HEK293T (cell line): ENCODE measurements at regions not wholly inside any gene's neighbourhood (a gene's known extent, or its start where the extent isn't known, plus 50 kb on each side); places are given as distances from the start of the nearest gene placed in this dataset.

Experiments used
- CTCF ChIA-PET: fragments of 350-600 bp; formaldehyde crosslinking; extraction: SDS; loops from one replicate; lab custom pipeline; 2021; ENCODE audit warnings: antibody characterized with exemption, inconsistent platforms; lab: Yijun Ruan, JAX
- POLR2A ChIA-PET: fragments of 350-600 bp; formaldehyde crosslinking; extraction: SDS; loops from one replicate; lab custom pipeline; 2020; ENCODE audit warnings: antibody characterized with exemption, inconsistent platforms; lab: Yijun Ruan, JAX
- DNase-seq: peaks from one replicate; pipeline ENCODE4 v3.0.0; 2012; ENCODE audit warnings: mixed read lengths; ENCODE audit errors: extremely low spot score
- ARNT ChIP-seq: fragments of 450-650 bp; IDR thresholded peaks from 2 replicates; pipeline ENCODE4 v1.6.1; 2017; ENCODE audit warnings: mild to moderate bottlenecking
- BHLHE40 ChIP-seq: fragments of 450-650 bp; IDR thresholded peaks from 2 replicates; pipeline ENCODE4 v1.6.1; 2016; ENCODE audit warnings: mild to moderate bottlenecking, moderate library complexity, borderline replicate concordance
- CTBP1 ChIP-seq: fragments of 450-650 bp; IDR thresholded peaks from 2 replicates; pipeline ENCODE4 v1.6.1; 2016; ENCODE audit warnings: borderline replicate concordance
- ELF4 ChIP-seq: fragments of 450-650 bp; IDR thresholded peaks from 2 replicates; pipeline ENCODE4 v1.6.1; 2017; ENCODE audit warnings: antibody characterized with exemption
- FOXA1 ChIP-seq: fragments of 450-650 bp; IDR thresholded peaks from 2 replicates; pipeline ENCODE4 v1.6.1; 2016; ENCODE audit warnings: mild to moderate bottlenecking
- FOXK2 ChIP-seq: fragments of 450-650 bp; IDR thresholded peaks from 2 replicates; pipeline ENCODE4 v1.6.1; 2016; ENCODE audit warnings: mild to moderate bottlenecking
- FOXM1 ChIP-seq: fragments of 450-650 bp; IDR thresholded peaks from 2 replicates; pipeline ENCODE4 v1.6.1; 2017; ENCODE audit warnings: mild to moderate bottlenecking, borderline replicate concordance
- HDGF ChIP-seq: fragments of 450-650 bp; IDR thresholded peaks from 2 replicates; pipeline ENCODE4 v1.6.1; 2017; ENCODE audit warnings: antibody characterized with exemption, borderline replicate concordance
- L3MBTL2 ChIP-seq: fragments of 450-650 bp; conservative IDR thresholded peaks from 2 replicates; pipeline ENCODE4 v1.6.1; 2016; ENCODE audit warnings: mild to moderate bottlenecking
- LEF1 ChIP-seq: fragments of 450-650 bp; IDR thresholded peaks from 2 replicates; pipeline ENCODE4 v1.6.1; 2017; ENCODE audit warnings: mild to moderate bottlenecking, borderline replicate concordance
- NFRKB ChIP-seq: fragments of 450-650 bp; IDR thresholded peaks from 2 replicates; pipeline ENCODE4 v1.6.1; 2016; ENCODE audit warnings: mild to moderate bottlenecking, moderate library complexity
- PKNOX1 ChIP-seq: fragments of 450-650 bp; IDR thresholded peaks from 2 replicates; pipeline ENCODE4 v1.6.1; 2016
- SP1 ChIP-seq: fragments of 450-650 bp; IDR thresholded peaks from 2 replicates; pipeline ENCODE4 v1.6.1; 2017
- SUZ12 ChIP-seq: fragments of 450-650 bp; IDR thresholded peaks from 2 replicates; pipeline ENCODE4 v1.6.1; 2016; ENCODE audit warnings: mild to moderate bottlenecking
- TARDBP ChIP-seq: fragments of 450-650 bp; IDR thresholded peaks from 2 replicates; pipeline ENCODE4 v1.6.1; 2016
- ZNF384 ChIP-seq: fragments of 450-650 bp; IDR thresholded peaks from 2 replicates; pipeline ENCODE4 v1.6.1; 2016

GRCh38 chr1:239742416-239743109 is 349.1 kb upstream of the FMN2 start:
- no peak for TF ChIP-seq LEF1
- no peak for TF ChIP-seq CTBP1
- TF ChIP-seq SP1 = no peak
- no peak for TF ChIP-seq FOXA1
- TF ChIP-seq FOXK2 = no peak
- no peak for TF ChIP-seq TARDBP
- no peak for TF ChIP-seq NFRKB
- TF ChIP-seq SUZ12 = no peak
- no peak for TF ChIP-seq ZNF384
- POLR2A ChIA-PET = no interaction called here
- CTCF ChIA-PET = interaction anchor here (0.6 kb wide), 1 partner anchor 16 kb away, joined by 3 read pairs; no protein-coding TSS in a partner anchor
- no peak for DNase-seq

- TF ChIP-seq LEF1 (no peak), SUZ12 (no peak), ARNT (no peak), FOXK2 (no peak)
- CTCF ChIA-PET = no interaction called here
- DNase-seq = no peak
- POLR2A ChIA-PET = no interaction called here
Measured at GRCh38 chr1:239744851-239745250, 346.8 kb upstream of the FMN2 start.

GRCh38 chr1:239755107-239755912 is 336.4 kb upstream of the FMN2 start:
- ChIA-PET CTCF (no interaction called here), POLR2A (no interaction called here)
- TF ChIP-seq LEF1 (no peak), SUZ12 (no peak), HDGF (no peak), BHLHE40 (no peak), ARNT (no peak), L3MBTL2 (no peak), ELF4 (no peak), FOXA1 (no peak), TARDBP (no peak), PKNOX1 (no peak), ZNF384 (no peak), FOXK2 (no peak), CTBP1 (no peak), NFRKB (no peak), FOXM1 (no peak), SP1 (no peak)
- DNase-seq = no peak

GRCh38 chr1:239757716-239758115 is 334.0 kb upstream of the FMN2 start:
- ChIA-PET POLR2A (no interaction called here), CTCF (no interaction called here)
- TF ChIP-seq TARDBP (no peak), PKNOX1 (no peak), NFRKB (no peak), ARNT (no peak), FOXM1 (no peak), LEF1 (no peak), FOXK2 (no peak), FOXA1 (no peak), SUZ12 (no peak), ELF4 (no peak), L3MBTL2 (no peak), HDGF (no peak), CTBP1 (no peak), ZNF384 (no peak), SP1 (no peak), BHLHE40 (no peak)
- DNase-seq = no peak

- no peak for TF ChIP-seq NFRKB
- no peak for TF ChIP-seq FOXM1
- no peak for TF ChIP-seq ELF4
- no peak for TF ChIP-seq ARNT
- no peak for TF ChIP-seq FOXK2
- no peak for TF ChIP-seq SUZ12
- TF ChIP-seq L3MBTL2 = no peak
- TF ChIP-seq FOXA1 = no peak
- POLR2A ChIA-PET = no interaction called here
- DNase-seq = no peak
- CTCF ChIA-PET = interaction anchor here (0.6 kb wide), 1 partner anchor 16 kb away, joined by 3 read pairs; no protein-coding TSS in a partner anchor
Measured at GRCh38 chr1:239758756-239759155, 332.9 kb upstream of the FMN2 start.

- DNase-seq = no peak
- CTCF ChIA-PET = interaction anchor here (0.7 kb wide), 1 partner anchor 375 kb away, joined by 3 read pairs; the partner anchor contains the start of gene CHRM3
- no peak for TF ChIP-seq NFRKB
- TF ChIP-seq CTBP1 = no peak
- TF ChIP-seq SUZ12 = no peak
- TF ChIP-seq FOXM1 = no peak
- TF ChIP-seq ELF4 = no peak
- TF ChIP-seq ZNF384 = no peak
- no peak for TF ChIP-seq FOXK2
- no peak for TF ChIP-seq TARDBP
- no peak for TF ChIP-seq SP1
- no peak for TF ChIP-seq FOXA1
- TF ChIP-seq PKNOX1 = no peak
- no peak for TF ChIP-seq HDGF
- POLR2A ChIA-PET = no interaction called here
Measured at GRCh38 chr1:239761509-239761908, 330.2 kb upstream of the FMN2 start.
